ENCODE measurements at regions not wholly inside any gene's neighbourhood (a gene's known extent, or its start where the extent isn't known, plus 50 kb on each side); places are given as distances from the start of the nearest gene placed in this dataset.
"Not testable (repeated sequence)": the region's sequence is repeated elsewhere in the genome, so short reads cannot be mapped to it uniquely, and the experiment has no call there.

- not testable (repeated sequence) for DNase-seq
Observed at GRCh38 chr15:88965097-88965496, 51.9 kb upstream of the MFGE8 start.

- no peak for DNase-seq
Observed at GRCh38 chr15:88970232-88970631, 57.1 kb upstream of the MFGE8 start.

GRCh38 chr15:88974392-88974791 lies 61.2 kb upstream of the MFGE8 start:
- peak; percentile 47 for DNase-seq

GRCh38 chr15:88975891-88976290 lies 62.7 kb upstream of the MFGE8 start:
- no peak for DNase-seq

- no peak for DNase-seq
Observed at GRCh38 chr15:88976656-88977055, 63.5 kb upstream of the MFGE8 start.

- no peak for DNase-seq
Observed at GRCh38 chr15:88979674-88980073, 66.5 kb upstream of the MFGE8 start.

- no peak for DNase-seq
Observed at GRCh38 chr15:88980498-88980897, 67.3 kb upstream of the MFGE8 start.

- no peak for DNase-seq
Observed at GRCh38 chr15:88981244-88982215, 68.4 kb upstream of the MFGE8 start.

- DNase-seq, result peak; percentile 82
Observed at GRCh38 chr15:88982304-88982945, 69.2 kb upstream of the MFGE8 start.

GRCh38 chr15:88982946-88983342 lies 69.8 kb upstream of the MFGE8 start:
- DNase-seq, result no peak

- DNase-seq, result no peak
Observed at GRCh38 chr15:88983861-88984429, 70.8 kb upstream of the MFGE8 start.

GRCh38 chr15:88985547-88986393 lies 72.6 kb upstream of the MFGE8 start:
- no peak for DNase-seq

GRCh38 chr15:88986949-88987590 lies 73.9 kb upstream of the MFGE8 start:
- no peak for DNase-seq

GRCh38 chr15:88987591-88987933 lies 74.4 kb upstream of the MFGE8 start:
- DNase-seq, result no peak

GRCh38 chr15:88987934-88988671 lies 74.9 kb upstream of the MFGE8 start:
- DNase-seq, result no peak

- DNase-seq, result no peak
Observed at GRCh38 chr15:88989578-88989977, 76.4 kb upstream of the MFGE8 start.

- DNase-seq, result no peak
Observed at GRCh38 chr15:88990185-88990679, 77.1 kb upstream of the MFGE8 start.

- no peak for DNase-seq
Observed at GRCh38 chr15:88992216-88992615, 79.0 kb upstream of the MFGE8 start.

GRCh38 chr15:88992912-88993376 lies 79.8 kb upstream of the MFGE8 start:
- DNase-seq, result no peak

- no peak for DNase-seq
Observed at GRCh38 chr15:88993662-88994061, 80.5 kb upstream of the MFGE8 start.

GRCh38 chr15:88994286-88994685 lies 81.1 kb upstream of the MFGE8 start:
- DNase-seq, result no peak
